NCI-H2171 treated with DMSO at 0.1 percent for 48 hours (cell line): ENCODE measurements at regions not wholly inside any gene's neighbourhood (a gene's known extent, or its start where the extent isn't known, plus 50 kb on each side); places are given as distances from the start of the nearest gene placed in this dataset.

Source experiments
- DNase-seq: peaks from one replicate; lab custom pipeline; 2025; lab: John Stamatoyannopoulos, UW

GRCh38 chr7:155993420-155994278 lies 181.4 kb upstream of the SHH start:
- no peak for DNase-seq

GRCh38 chr7:155992974-155993373 lies 180.7 kb upstream of the SHH start:
- no peak for DNase-seq

- DNase-seq, result no peak
Observed at GRCh38 chr7:155992538-155992937, 180.3 kb upstream of the SHH start.

- DNase-seq, result no peak
Observed at GRCh38 chr7:155992107-155992506, 179.8 kb upstream of the SHH start.

- DNase-seq, result no peak
Observed at GRCh38 chr7:155991470-155991869, 179.2 kb upstream of the SHH start.

- DNase-seq, result no peak
Observed at GRCh38 chr7:155988416-155988815, 176.2 kb upstream of the SHH start.

- DNase-seq, result no peak
Observed at GRCh38 chr7:155987681-155988235, 175.5 kb upstream of the SHH start.

- DNase-seq, result no peak
Observed at GRCh38 chr7:155986497-155987160, 174.4 kb upstream of the SHH start.

GRCh38 chr7:155985518-155986250 lies 173.4 kb upstream of the SHH start:
- DNase-seq, result no peak

- no peak for DNase-seq
Observed at GRCh38 chr7:155984609-155985405, 172.5 kb upstream of the SHH start.

GRCh38 chr7:155984028-155984580 lies 171.8 kb upstream of the SHH start:
- DNase-seq, result no peak

- DNase-seq, result no peak
Observed at GRCh38 chr7:155983176-155983815, 171.0 kb upstream of the SHH start.

GRCh38 chr7:155981703-155982102 lies 169.4 kb upstream of the SHH start:
- DNase-seq, result no peak

- no peak for DNase-seq
Observed at GRCh38 chr7:155980841-155981240, 168.6 kb upstream of the SHH start.

- DNase-seq, result no peak
Observed at GRCh38 chr7:155979994-155980393, 167.7 kb upstream of the SHH start.

GRCh38 chr7:155979566-155979965 lies 167.3 kb upstream of the SHH start:
- no peak for DNase-seq

GRCh38 chr7:155975490-155975889 lies 163.2 kb upstream of the SHH start:
- no peak for DNase-seq

- DNase-seq, result no peak
Observed at GRCh38 chr7:155974186-155974897, 162.1 kb upstream of the SHH start.

- DNase-seq, result no peak
Observed at GRCh38 chr7:155973451-155973997, 161.3 kb upstream of the SHH start.
